Testis (tissue), 2 donors: ENCODE measurements at regions not wholly inside any gene's neighbourhood (a gene's known extent, or its start where the extent isn't known, plus 50 kb on each side); places are given as distances from the start of the nearest gene placed in this dataset.

Source experiments
- CTCF ChIP-seq, 3 experiments: fragments of 450-650 bp in 2 of 3; fragments of 200-600 bp in 1 of 3; sonication (generic) in 1 of 3; IDR thresholded peaks; one replicate each; pipeline ENCODE4 v1.5.1; 2016 to 2019; ENCODE audit warnings: antibody characterized with exemption in 3 of 3, mild to moderate bottlenecking in 2 of 3, moderate library complexity in 1 of 3
- POLR2A ChIP-seq: fragments of 450-650 bp; IDR thresholded peaks from one replicate; pipeline ENCODE4 v1.6.1; 2017; ENCODE audit warnings: antibody characterized with exemption, mild to moderate bottlenecking, moderate library complexity

- TF ChIP-seq CTCF (IDR thresholded peaks at IDR 0.05), result no peak
- TF ChIP-seq POLR2A, result no peak
Measured at GRCh38 chr11:103714246-103714645, 322.2 kb upstream of the DDI1 start.
